IPS-NIHi7 (cell line): ENCODE measurements at regions not wholly inside any gene's neighbourhood (a gene's known extent, or its start where the extent isn't known, plus 50 kb on each side); places are given as distances from the start of the nearest gene placed in this dataset.
"Not testable (repeated sequence)": the region's sequence is repeated elsewhere in the genome, so short reads cannot be mapped to it uniquely, and the experiment has no call there.

Experiments used
- DNase-seq: peaks from one replicate; pipeline ENCODE4 v3.0.0; 2012; ENCODE audit warnings: mixed read lengths; ENCODE audit errors: extremely low spot score

GRCh38 chr3:75583116-75583515, 81.0 kb upstream of the FRG2C start:
- not testable (repeated sequence) for DNase-seq

- not testable (repeated sequence) for DNase-seq
Measured at GRCh38 chr3:75587695-75588094, 76.4 kb upstream of the FRG2C start.

GRCh38 chr3:75590382-75590781, 73.7 kb upstream of the FRG2C start:
- not testable (repeated sequence) for DNase-seq

GRCh38 chr3:75604286-75604934, 59.7 kb upstream of the FRG2C start:
- peak; percentile 31 for DNase-seq

GRCh38 chr3:75607996-75608395, 56.1 kb upstream of the FRG2C start:
- not testable (repeated sequence) for DNase-seq

- DNase-seq, result not testable (repeated sequence)
Measured at GRCh38 chr3:75609598-75609997, 54.5 kb upstream of the FRG2C start.

GRCh38 chr3:75610773-75611172, 53.4 kb upstream of the FRG2C start:
- DNase-seq, result no peak

GRCh38 chr3:75611724-75612460, 52.2 kb upstream of the FRG2C start:
- DNase-seq, result not testable (repeated sequence)
